Body of pancreas (tissue), 4 donors: ENCODE measurements at regions not wholly inside any gene's neighbourhood (a gene's known extent, or its start where the extent isn't known, plus 50 kb on each side); places are given as distances from the start of the nearest gene placed in this dataset.

Source experiments
- ATAC-seq: fragments of 150-250 bp; one replicate; pipeline ENCODE4 v1.9.1; 2016
- DNase-seq, 4 donors: peaks; one replicate each; pipeline ENCODE4 v3.0.0-alpha.2; 2019
- H3K27ac ChIP-seq, 4 donors: fragments of 200-600 bp; sonication (generic); 1 replicate in 3 of 4; 2 replicates in 1 of 4; pipeline versions ENCODE4 v1.5.1 to v1.6.1; 2016 to 2019; ENCODE audit warnings: mild to moderate bottlenecking in 1 of 4, mixed read lengths in 1 of 4, moderate library complexity in 1 of 4
- H3K27me3 ChIP-seq, 2 donors: fragments of 200-600 bp; sonication (generic); one replicate each; pipeline ENCODE4 v1.6.0; 2016; ENCODE audit warnings: mild to moderate bottlenecking in 1 of 2
- H3K36me3 ChIP-seq, 2 donors: fragments of 200-600 bp; sonication (generic); replicated peaks in 1 of 2; 2 replicates each; pipeline ENCODE4 v1.5.1; 2016; ENCODE audit warnings: low read depth in 2 of 2; ENCODE audit not compliant: insufficient read depth in 1 of 2
- H3K4me1 ChIP-seq: fragments of 200-600 bp; sonication (generic); one replicate; pipeline ENCODE4 v1.6.0; 2016
- H3K4me3 ChIP-seq, 2 donors: fragments of 200-600 bp; sonication (generic); 1 replicate in 1 of 2; 2 replicates in 1 of 2; pipeline ENCODE4 v1.5.1; 2016 to 2019
- H3K9me3 ChIP-seq, 3 donors: fragments of 200-600 bp; sonication (generic); 1 replicate in 2 of 3; 2 replicates in 1 of 3; pipeline ENCODE4 v1.5.1; 2016
- POLR2A ChIP-seq, 3 donors: fragments of 450-650 bp; IDR thresholded peaks; one replicate each; pipeline ENCODE4 v1.6.1; 2016; ENCODE audit warnings: antibody characterized with exemption in 3 of 3, mild to moderate bottlenecking in 2 of 3
- WGBS, 2 donors: methylation state at CpG; one replicate each; pipeline ENCODE4 v1.1.5; 2017; 5-methylcytosine and 5-hydroxymethylcytosine counted together
- intact Hi-C: fragments of 100-400 bp; cut with DNase I; formaldehyde crosslinking; loops from one replicate; pipeline ENCODE4 v1.15.1; 2023
- TF ChIP-seq, protein P1 (sequence below), 7 experiments: fragments of 450-650 bp in 4 of 7; fragments of 200-600 bp in 3 of 7; sonication (generic) in 3 of 7; IDR thresholded peaks; one replicate each; pipeline ENCODE4 v1.5.1; 2016 to 2019; ENCODE audit warnings: antibody characterized with exemption in 7 of 7

- intact Hi-C loops, result no loop called here
- H3K4me1 ChIP-seq, result peaks cover 3% of the 10 kb centered on the region
- H3K27ac ChIP-seq, result no peak overlapping the region
- no peaks in the 10 kb centered on the region for H3K27me3 ChIP-seq
- H3K4me3 ChIP-seq, result no peak overlapping the region
- ATAC-seq, result no peak
- no peaks in the 10 kb centered on the region for H3K9me3 ChIP-seq
- no peak for DNase-seq
- H3K36me3 ChIP-seq, result no peaks in the 10 kb centered on the region
- 77 to 80% methylated on average over 3 of the region's 3 CpGs for WGBS, 2 donors
- TF ChIP-seq POLR2A (IDR thresholded peaks at IDR 0.05), result no peak
- TF ChIP-seq, protein P1, sequence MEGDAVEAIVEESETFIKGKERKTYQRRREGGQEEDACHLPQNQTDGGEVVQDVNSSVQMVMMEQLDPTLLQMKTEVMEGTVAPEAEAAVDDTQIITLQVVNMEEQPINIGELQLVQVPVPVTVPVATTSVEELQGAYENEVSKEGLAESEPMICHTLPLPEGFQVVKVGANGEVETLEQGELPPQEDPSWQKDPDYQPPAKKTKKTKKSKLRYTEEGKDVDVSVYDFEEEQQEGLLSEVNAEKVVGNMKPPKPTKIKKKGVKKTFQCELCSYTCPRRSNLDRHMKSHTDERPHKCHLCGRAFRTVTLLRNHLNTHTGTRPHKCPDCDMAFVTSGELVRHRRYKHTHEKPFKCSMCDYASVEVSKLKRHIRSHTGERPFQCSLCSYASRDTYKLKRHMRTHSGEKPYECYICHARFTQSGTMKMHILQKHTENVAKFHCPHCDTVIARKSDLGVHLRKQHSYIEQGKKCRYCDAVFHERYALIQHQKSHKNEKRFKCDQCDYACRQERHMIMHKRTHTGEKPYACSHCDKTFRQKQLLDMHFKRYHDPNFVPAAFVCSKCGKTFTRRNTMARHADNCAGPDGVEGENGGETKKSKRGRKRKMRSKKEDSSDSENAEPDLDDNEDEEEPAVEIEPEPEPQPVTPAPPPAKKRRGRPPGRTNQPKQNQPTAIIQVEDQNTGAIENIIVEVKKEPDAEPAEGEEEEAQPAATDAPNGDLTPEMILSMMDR (IDR thresholded peaks at IDR 0.05), result no peak
Measured at GRCh38 chr14:31993521-31993951, 83.6 kb upstream of the ARHGAP5 start.

DNA sequence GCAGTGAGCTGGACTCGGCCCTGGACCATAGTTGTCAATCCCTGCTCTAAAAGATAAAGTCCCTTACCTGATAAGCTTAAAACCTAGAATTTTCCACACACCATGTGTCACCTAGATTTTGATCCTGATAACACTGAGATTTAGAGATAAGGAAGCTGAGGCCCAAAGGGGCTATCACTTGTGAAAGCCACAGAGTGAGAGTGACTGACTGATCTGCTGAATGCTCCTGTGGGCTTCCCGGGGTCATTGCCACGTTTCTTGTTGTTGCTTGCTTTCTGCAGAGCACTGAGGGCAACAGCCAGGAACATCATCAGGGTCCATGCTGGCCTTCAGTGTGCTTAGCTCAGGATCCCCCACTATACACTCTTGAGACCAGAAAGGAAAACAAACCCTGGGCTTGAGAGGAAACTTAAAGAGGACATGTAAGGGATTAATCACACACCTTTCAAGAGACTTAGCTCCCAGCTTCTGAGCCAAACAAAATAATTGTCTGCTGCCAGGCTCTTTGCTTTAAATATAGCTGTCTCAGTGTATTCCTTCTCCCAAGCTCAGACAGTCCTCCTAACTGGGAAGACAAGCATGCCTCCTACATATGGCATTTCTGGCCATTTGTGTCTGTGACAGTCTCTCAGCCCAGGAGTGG is 82.6 kb upstream of the ARHGAP5 start:
- peaks cover 3% of the 10 kb centered on the region for H3K4me1 ChIP-seq
- no peaks in the 10 kb centered on the region for H3K36me3 ChIP-seq
- TF ChIP-seq, protein P1 (IDR thresholded peaks at IDR 0.05), result no peak
- TF ChIP-seq POLR2A (IDR thresholded peaks at IDR 0.05), result no peak
- ATAC-seq, result no peak
- H3K27ac ChIP-seq, result no peak overlapping the region
- WGBS, 2 donors, result 25 to 41% methylated on average over 3 of the region's 3 CpGs
- no peaks in the 10 kb centered on the region for H3K9me3 ChIP-seq
- no peak overlapping the region for H3K4me3 ChIP-seq
- intact Hi-C loops, result no loop called here
- DNase-seq, result no peak
- no peaks in the 10 kb centered on the region for H3K27me3 ChIP-seq

- no peak for TF ChIP-seq POLR2A (IDR thresholded peaks at IDR 0.05)
- TF ChIP-seq, protein P1 (IDR thresholded peaks at IDR 0.05), result no peak
- ATAC-seq (no peak), DNase-seq (no peak)
- H3K4me1 ChIP-seq, result peaks cover 12% of the 10 kb centered on the region
- 82 to 95% methylated on average over 5 of the region's 5 CpGs for WGBS, 2 donors
- no peaks in the 10 kb centered on the region for H3K9me3 ChIP-seq
- intact Hi-C loops, result no loop called here
- no peak overlapping the region for H3K27ac ChIP-seq
- H3K27me3 ChIP-seq, result no peaks in the 10 kb centered on the region
- H3K4me3 ChIP-seq, result no peak overlapping the region
- no peaks in the 10 kb centered on the region for H3K36me3 ChIP-seq
Measured at GRCh38 chr14:32003585-32003984, 73.5 kb upstream of the ARHGAP5 start.

DNA sequence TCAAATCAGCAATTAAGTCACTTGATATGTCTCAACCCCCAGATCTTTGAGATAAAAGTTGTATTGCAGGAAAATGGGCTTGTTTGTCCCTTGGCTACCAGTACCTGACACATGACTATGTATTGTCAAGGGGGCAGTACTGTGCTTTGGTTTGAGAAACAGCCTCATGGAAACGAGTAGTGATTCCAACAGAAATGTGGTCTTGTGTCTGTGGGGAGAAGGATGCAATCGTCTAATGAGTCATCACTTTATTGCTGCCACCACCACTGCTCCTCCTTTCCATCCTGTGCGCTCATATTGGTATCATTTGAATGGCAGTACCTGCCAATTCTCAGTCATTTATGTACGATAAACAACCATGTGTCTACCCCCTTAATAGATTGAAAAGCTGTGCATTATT is 72.8 kb upstream of the ARHGAP5 start:
- Histone ChIP-seq H3K9me3 (no peaks in the 10 kb centered on the region), H3K4me3 (no peak overlapping the region), H3K36me3 (no peaks in the 10 kb centered on the region), H3K4me1 (peaks cover 12% of the 10 kb centered on the region), H3K27ac (no peak overlapping the region), H3K27me3 (no peaks in the 10 kb centered on the region)
- no peak for ATAC-seq
- DNase-seq, result no peak
- 57 to 58% methylated on average over 4 of the region's 4 CpGs for WGBS, 2 donors
- no peak for TF ChIP-seq POLR2A (IDR thresholded peaks at IDR 0.05)
- TF ChIP-seq, protein P1 (IDR thresholded peaks at IDR 0.05), result no peak
- intact Hi-C loops, result no loop called here

GRCh38 chr14:32005628-32006027 is 71.5 kb upstream of the ARHGAP5 start:
- H3K27me3 ChIP-seq, result no peaks in the 10 kb centered on the region
- H3K36me3 ChIP-seq, result no peaks in the 10 kb centered on the region
- TF ChIP-seq, protein P1 (IDR thresholded peaks at IDR 0.05), result no peak
- no peak for TF ChIP-seq POLR2A (IDR thresholded peaks at IDR 0.05)
- intact Hi-C loops, result no loop called here
- peaks cover 12% of the 10 kb centered on the region for H3K4me1 ChIP-seq
- no peak overlapping the region for H3K4me3 ChIP-seq
- DNase-seq, result no peak
- 72 to 80% methylated on average over 5 of the region's 5 CpGs for WGBS, 2 donors
- H3K9me3 ChIP-seq, result no peaks in the 10 kb centered on the region
- no peak overlapping the region for H3K27ac ChIP-seq
- ATAC-seq, result no peak
